Right forelimb (tissue), 1 donor: ENCODE measurements at regions not wholly inside any gene's neighbourhood (a gene's known extent, or its start where the extent isn't known, plus 50 kb on each side); places are given as distances from the start of the nearest gene placed in this dataset.

Experiments used
- DNase-seq: peaks from one replicate; pipeline ENCODE4 v3.0.0-alpha.2; 2018

DNA sequence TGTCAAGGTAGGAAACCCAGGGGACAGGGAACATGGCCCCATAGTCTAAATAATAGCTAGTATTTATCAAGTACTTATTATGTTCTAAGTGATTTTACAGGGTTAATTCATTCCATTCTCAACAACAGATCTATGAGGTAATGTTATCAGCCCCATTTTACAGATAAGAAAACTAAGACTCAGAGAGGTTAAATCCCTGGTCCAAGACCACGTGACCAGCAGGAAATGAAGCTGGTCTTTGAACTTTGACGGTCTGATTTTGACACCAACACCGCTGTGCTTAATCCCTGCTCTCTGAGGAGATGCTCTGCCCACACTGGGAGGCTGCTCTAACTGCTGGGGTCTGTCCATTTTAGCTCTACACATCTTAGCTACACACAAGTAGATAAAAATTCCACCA lies 253.5 kb downstream of the SPTSSA start:
- no peak for DNase-seq

DNA sequence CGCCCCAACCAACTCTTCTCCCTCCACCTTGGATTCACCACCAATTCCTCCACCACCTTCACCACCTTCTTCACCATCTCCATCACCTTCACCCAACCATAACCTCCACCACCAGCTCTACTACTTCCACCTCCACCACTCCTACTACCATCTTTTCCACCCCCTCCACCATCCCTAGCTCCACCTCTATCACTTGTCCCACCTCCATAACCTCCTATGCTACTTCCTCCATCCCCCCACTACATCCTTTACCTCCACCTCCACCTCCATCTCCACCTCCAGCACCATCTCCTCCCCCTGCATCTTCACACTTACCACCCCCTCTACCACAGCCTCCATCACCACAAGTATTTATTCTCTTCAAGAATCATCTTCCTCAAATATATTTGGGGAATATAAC lies 254.9 kb upstream of the EGLN3 start:
- no peak for DNase-seq

DNA sequence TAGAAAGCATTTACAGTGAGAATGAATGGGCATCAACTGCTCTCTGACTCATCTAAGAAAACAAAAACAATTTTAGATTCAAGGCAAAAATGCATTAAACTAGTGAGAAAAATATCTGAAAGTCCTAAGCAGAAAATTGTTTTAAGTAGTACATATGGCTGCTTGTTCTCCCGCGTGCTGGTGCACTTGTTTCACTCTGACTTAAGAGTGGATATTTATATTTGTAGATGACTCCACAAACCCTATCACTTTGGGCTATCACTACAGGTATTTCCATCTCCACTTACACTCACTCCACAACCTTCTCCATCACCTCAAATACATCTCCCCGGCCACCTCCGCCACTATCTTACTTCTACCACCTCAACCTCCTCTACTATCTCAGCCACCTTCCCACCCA lies 253.9 kb upstream of the EGLN3 start:
- no peak for DNase-seq

DNA sequence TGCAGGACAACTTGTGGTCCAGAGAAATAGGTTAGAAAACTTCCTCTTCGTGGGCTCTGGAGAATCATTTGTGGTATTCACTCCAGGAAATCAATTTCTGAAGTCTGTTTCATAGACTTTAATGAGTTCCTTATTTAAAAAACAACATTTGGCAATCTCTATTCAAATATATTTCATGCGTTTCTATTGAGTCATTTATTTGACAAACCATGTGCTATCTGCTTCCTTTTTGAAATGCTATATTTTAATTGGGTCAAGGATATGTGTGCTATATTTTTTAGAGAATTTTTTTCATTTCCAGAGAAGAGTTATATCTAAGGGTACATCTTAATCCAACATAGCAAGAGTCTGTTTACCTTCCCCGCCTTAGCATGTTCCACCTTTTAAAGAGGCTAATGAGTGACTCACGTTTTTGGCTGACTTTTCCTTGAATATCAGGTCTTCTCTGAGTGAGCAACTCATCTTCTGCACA lies 252.4 kb upstream of the EGLN3 start:
- no peak for DNase-seq

DNA sequence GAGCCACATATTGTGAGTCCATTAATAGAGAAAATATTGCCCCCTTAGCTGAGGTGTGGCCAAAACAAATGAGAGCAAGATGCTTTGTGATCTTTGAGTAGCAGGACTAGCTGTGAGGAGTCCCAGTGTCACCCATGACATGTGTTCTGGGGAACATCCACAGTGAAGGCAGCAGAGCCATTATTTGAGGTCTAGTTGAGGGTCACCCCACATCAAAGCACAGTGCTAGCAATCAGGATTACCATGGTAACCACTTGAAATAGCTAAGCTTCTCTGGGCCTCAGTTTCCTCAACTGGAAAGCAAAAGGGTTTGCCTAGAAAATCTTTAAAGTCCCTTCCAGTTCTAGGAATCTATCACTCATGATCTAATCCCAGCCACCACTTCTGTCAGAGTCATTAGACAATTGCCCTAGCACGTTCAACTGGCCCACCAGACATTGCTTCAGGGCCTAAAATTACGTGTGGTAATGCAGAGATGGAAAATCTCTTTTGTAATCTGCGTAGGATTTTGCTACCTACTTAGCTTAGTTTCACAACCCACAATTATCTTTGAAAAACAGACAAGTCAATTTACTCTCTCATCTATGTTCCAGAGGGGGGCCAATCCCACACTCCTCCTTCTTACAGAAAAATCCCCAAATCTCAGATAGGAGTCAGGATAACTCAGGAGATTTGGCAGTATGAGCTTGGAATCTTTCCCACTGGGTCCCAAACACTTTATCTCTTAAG lies 251.2 kb upstream of the EGLN3 start:
- no peak for DNase-seq

DNA sequence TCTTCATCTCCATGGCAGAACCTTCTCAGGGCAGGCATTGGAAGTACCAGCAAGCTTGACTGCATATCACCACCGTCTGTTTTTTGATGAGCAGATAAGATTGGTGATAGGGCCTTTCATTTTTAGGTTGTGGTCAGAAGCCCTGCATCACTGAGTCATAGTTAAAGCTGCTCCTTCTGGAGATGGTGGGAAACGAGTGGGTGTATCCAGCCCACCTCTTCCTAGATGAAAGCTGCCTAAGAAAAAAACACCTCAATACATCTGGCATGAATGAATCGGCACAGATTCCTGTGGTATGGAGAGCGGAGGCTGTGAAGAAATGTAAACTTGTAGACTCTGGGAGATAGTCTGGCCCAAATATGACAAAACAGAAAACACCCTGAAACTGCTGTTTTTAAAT lies 248.7 kb upstream of the EGLN3 start:
- no peak for DNase-seq

DNA sequence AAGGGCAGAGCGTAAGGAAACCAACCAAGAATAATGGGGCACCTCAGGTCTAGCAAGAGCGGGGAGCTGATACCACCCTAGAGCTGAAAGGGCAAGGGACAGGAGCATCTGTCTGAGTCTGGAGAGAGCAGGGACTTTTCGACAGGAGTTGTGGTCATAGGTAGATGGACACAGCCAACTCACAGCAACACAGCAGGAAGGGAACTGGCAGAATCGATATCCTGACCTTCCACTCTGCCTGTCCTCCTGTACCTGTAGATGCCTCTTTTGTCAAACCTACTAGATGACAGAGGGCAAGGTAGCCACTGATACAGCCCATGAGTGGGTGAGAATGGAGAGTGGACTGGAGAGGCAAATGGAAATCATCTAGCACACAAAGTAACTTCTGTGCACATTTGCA lies 247.2 kb upstream of the EGLN3 start:
- no peak for DNase-seq

DNA sequence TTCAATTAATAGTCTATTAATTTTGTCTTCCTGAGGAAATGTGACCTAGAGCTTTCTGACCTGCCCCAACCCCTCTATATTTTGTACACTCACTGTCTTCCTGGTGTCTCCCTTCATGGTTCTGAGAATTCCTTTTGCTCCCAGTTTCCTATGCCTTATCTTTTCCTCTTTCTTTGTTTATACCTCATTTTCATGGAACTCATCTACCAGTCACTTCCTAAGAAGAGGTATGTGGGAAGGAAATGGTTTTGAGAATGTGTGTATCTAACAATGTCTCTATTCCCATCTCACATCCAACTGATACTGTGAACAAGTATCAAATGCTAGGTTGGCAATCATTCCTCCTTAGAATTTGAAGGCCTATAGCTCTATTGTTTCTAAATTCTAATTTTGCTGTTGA lies 245.1 kb upstream of the EGLN3 start:
- no peak for DNase-seq

DNA sequence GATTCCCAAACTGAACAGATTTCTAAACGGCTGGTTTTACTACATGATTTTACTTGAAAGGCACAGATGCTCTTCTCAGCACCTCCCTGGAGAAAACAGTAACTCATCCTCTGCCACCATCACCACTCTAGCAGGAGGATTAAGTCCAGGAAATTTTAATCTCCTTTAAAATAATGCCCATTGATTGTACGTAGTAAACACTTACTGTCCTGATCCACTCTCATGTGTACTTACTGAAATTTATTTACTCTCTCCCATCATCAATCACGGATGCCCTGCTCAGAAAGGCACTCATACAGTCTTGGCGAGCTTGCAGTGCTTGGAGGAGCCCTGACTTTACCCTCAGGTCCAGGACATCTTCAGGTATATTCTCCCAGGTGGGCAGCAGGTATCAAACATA lies 239.8 kb upstream of the EGLN3 start:
- no peak for DNase-seq

DNA sequence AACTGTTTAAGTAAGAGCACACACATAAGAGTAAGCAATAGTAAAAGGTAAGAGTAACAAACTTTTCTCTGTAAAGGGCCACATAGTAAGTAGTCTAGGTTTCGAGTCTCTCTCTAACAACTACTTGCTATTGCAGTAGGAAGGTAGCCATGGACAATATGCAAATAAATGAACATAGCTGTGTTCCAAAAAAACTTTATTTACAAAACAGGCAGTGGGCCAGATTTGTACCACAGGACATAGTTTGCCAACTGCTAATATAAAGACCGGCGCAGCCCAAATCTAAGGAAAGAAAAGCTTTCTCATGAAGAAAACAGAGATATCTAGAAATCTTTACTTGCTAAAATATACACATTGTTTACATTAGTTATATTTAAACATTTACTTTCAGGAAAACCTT lies 239.0 kb upstream of the EGLN3 start:
- DNase-seq, result no peak

DNA sequence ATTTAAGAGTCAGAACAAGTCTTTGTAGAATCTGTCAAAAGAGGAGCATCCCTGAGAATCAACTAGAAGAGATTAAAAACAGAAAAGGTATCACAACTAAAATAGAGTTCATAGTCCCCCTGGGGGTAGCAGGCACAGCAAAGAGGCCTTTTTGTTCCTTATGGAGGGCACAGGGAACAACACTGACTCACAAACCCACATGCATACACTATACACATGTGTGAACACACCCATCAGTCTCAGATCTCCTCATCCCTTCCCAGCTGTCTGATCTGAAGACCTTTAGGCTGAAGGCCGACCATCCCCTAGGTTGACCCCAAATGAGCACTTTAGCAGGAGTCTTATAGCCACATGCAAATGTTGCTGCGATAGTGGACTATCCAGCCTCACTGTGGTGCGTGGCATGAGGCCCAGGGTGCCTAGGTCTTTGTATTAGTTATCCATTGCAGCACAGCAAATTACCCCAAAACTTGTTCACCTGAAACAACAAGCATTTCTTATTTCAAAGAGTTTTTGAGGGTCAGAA lies 236.7 kb upstream of the EGLN3 start:
- no peak for DNase-seq

DNA sequence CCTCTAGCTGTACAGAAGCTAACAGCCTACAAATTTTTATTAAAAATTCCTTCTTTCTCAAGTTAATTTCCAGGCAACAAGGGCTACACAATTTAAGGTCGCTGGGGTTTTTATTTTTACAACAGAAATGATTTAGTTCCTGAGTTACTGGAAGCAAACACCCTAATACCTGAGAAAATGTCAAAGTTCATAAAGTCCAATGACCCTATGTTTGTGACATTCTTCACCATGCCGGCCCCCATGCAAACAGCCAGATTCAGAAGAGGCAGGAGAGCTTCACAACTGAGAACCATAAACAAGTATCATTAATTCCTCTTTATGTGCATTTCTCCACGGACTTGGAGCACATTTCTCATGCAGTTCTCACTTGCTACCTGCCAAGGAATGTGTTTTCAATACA lies 236.2 kb upstream of the EGLN3 start:
- DNase-seq, result no peak

DNA sequence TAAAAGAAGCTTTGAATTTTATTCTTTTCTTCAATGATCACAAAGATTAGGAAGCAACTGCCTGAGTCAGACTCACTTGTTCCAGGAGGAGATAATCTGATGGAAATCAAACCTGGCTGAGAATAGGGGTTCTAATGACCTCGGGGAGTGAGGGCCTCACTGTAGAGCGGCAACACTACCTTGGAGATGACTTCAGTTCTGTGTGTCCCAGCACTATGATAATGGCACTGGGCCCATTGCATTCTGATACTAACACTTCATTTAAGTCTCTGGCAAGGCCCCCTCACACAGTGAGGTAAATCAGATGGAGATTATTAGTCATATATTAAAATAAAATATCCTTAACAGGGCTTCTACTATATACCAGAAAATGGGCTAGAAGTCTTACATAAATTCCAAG lies 233.3 kb upstream of the EGLN3 start:
- DNase-seq, result no peak

DNA sequence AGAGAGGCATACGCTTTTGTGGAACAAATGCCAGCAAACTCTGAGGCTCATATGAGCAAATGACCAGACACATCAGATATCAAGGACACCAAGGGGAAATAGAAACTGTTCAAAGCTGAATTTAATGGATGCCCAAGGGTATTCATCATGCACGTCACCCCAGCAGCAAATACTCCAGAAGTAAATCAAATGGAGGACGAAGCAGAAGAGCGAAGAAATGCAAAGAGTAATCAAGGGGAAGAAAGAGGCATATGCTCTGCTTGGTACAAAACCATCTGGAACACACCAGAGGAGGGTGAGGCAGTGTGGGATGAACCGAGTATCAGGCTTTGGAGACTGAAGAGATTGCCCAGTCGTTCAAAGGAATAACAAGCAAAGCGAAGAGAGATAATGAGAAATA lies 232.6 kb upstream of the EGLN3 start:
- DNase-seq, result no peak

DNA sequence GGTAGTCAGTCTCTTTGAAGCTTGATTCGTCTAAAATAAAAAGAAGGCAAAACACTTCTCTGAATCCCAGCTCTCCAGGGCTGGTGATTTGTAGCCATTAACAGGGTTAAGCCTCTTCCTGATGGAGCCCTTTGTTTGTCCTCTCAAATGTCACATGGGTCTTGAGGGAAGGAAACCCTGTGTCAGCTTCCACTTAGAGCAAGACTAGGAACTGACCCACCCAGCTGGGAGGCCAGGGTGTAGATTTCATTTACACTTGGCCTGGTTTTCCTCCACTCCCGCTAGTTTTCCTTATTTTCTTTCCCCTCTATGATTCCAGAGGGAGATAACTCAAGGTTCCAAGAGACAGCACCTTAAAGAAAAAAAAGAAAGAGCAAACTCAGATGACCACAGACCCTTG lies 230.5 kb upstream of the EGLN3 start:
- DNase-seq, result no peak

DNA sequence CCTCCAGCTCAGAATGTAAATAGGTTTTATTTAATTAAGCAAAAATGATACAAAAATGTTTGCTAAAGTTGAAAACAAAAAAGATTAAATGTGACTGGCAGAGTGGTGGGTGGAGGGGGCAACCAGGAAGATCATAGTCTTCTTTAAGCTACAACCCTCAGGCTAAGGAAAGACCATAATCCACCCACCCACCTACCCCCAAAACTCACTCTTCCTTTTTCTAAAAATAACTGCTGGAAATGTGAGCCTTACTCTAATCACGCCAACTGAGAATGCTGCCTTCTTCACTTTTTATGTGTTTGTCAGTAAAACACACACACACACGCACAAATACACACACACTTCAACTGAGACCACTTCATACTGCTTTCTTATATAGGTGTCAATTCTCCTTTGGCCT lies 230.0 kb upstream of the EGLN3 start:
- no peak for DNase-seq

DNA sequence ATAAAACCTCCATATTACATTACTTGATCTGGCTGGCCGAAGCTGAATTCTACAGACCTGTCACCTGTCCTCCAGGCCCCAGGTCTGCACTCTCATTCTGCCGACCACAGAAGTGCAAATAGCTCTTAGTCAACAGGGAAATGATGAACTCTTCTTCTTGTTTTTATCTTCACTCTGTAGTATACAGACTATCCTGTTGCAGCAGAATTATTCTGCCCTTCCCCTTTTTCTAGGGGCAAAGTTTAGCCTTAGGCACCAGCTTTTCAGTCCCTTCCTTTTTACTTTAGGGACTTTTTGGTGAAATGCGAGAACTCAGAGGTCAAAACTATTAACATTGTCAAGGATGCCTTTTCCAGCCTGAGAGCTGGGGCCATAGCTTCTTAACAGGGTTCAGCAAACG lies 229.6 kb upstream of the EGLN3 start:
- DNase-seq, result no peak

DNA sequence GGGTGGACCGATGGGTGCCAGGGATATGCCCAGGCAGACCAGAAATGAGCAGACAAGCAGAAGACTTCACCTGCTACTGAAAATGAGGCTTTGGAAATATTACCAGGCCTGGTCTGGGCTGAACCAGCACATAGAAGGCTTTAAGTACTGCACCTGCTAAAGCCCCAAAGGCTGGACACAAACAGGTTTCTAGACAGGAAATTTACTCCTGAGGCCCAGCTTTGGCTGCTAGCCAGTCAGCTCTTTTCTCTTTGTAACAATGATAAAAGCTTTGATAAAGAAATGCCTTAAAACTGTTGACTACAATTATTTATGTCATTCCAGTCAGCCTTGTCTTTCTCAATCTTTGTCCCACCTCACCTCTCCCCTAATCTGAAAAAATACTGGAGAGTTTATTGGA lies 228.9 kb upstream of the EGLN3 start:
- DNase-seq, result no peak

DNA sequence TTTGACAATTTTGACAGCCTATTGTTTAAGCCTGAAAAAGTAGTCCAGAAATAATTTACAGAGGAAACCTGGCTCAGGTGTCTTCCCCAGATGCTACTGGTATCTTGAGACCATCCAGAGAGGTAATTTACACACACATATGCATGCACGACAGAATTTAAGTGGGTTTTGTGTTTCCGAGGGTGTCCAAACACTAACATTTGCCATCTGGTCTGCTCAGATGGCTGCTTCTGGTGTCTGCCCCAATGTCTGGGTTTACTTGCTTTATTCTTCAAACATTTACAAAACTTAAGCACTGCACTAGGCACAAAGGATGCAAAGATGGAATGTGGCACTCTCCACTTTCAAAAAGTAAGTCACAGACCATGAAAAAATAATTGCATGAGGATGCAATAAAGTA lies 226.6 kb upstream of the EGLN3 start:
- no peak for DNase-seq

DNA sequence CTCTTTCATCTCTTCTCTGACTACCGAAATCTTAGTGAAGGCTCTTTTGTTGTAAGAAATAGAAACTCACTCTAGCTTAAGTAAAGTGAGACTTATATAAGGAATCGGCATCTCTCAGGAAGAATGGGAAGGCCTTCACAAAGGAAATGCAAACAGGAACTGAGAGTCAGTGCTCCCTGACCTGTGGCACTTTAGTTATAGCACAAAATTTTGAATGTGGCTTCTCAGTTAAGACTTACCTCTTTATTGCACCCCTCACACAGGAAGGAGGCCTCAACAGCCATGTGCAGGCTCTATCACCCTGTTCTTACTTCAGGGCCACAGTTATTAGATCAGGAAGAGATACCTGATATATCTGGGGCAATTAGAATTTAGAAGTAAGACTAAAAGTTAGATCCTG lies 224.7 kb upstream of the EGLN3 start:
- DNase-seq, result no peak

DNA sequence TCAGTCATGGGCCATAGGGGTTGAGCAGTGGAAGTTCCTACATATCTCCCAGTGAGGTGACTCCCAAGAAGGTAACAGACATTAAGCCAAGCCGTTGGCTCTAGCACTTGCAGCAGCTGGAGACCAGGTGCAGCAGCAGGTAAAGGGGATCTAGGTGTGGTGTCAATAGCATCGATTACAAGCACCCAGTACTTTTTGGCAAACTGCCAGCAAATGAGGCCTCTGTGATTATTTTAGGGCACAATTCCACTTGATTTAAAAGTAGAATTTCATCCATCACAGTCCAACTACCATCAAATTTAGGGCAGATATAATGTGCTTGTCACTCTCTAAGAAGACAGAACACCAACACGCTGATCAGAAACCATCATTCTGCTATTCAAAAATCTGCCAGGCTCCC lies 224.1 kb upstream of the EGLN3 start:
- DNase-seq, result no peak

DNA sequence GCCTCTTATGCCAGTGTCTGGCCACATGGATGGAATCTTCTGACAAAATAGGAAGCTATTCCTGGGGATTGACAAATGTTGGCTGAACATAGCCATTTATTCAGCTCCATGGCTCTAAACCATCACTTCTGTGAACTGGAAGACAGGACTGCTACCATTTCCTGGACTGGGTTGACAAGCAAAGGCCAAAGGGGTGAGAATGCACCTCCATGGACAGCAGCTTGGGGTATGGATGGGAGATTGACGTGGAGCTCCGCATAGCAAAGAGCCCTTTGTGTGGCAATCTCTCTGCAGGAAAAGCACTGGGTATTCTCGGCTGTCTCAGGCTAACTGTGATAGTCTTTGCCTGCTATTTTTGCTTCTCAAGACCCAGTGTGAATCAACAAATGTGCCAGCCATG lies 223.0 kb upstream of the EGLN3 start:
- no peak for DNase-seq

DNA sequence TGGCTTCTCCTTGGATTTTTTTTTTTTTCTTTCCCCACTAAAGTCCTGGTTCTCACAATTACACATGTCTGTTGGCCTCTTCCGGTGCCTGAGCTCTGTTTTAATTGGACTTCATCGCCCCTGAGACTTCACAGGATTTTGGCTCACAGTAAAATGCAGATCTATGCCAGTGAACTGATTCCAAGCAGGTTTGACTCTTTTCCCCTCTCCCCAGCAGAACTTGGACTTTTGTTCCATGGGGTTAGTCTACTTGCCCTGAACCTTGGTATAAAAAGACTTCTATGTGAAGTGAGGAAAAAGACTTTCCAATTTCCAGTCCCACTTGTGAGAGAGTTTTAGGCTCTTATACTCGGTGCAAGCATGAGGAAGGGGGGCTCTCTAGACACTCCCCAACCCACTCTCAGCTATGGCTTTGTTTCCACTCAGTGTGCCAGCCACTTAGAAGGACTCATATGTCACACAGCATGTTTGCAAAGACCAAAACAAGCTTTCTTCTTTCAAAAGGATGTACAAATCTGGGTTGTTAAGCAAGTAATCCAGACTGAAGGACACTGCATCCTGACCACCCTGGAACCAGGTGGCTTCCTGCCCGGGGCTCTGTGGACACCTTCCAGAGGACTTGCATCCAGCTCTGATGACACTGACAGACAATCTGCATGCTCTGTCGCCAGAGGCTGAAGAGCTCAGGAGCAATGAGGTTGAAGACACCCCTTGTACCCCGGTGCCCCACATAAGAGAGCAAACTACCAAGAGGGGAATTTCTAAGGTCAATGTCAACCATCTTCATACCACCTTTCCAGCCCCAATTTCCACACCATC lies 221.9 kb upstream of the EGLN3 start:
- peak; percentile 51 for DNase-seq

DNA sequence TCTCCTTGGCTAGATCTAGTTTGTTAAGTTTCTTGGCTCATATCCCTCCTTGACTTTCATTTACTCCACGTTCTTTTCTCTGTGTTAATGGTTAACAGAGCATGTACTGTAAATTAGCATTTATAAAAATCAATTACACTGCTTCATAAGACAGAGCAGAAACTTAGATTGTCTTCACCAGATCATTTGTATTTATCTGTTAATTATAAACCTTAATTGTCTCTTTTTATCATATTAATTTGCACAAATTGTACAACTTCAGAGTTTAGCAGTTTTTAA lies 221.2 kb upstream of the EGLN3 start:
- DNase-seq, result no peak
